Subcutaneous abdominal adipose tissue (tissue), 5 donors: ENCODE measurements at regions not wholly inside any gene's neighbourhood (a gene's known extent, or its start where the extent isn't known, plus 50 kb on each side); places are given as distances from the start of the nearest gene placed in this dataset.

ENCODE experiments used
- H3K27ac ChIP-seq: one replicate; pipeline ENCODE4 v1.7.0; 2013; ENCODE audit warnings: low read depth, mild to moderate bottlenecking, inconsistent platforms, low read length, moderate library complexity
- H3K27me3 ChIP-seq, 5 donors: one replicate each; pipeline ENCODE4 v1.7.0; 2013; ENCODE audit warnings: low read length in 5 of 5, inconsistent platforms in 1 of 5; ENCODE audit not compliant: control insufficient read depth in 5 of 5, insufficient read depth in 4 of 5
- H3K36me3 ChIP-seq, 5 donors: one replicate each; pipeline ENCODE4 v1.7.0; 2013; ENCODE audit warnings: low read length in 5 of 5; ENCODE audit not compliant: control insufficient read depth in 5 of 5, insufficient read depth in 5 of 5
- H3K4me1 ChIP-seq, 5 donors: one replicate each; pipeline ENCODE4 v1.7.0; 2013; ENCODE audit warnings: low read length in 5 of 5, mild to moderate bottlenecking in 3 of 5, moderate library complexity in 1 of 5; ENCODE audit not compliant: control insufficient read depth in 5 of 5, insufficient read depth in 5 of 5
- H3K4me3 ChIP-seq, 5 donors: one replicate each; pipeline ENCODE4 v1.7.0; 2013; ENCODE audit warnings: low read length in 5 of 5, low read depth in 1 of 5
- H3K9ac ChIP-seq, 5 donors: one replicate each; pipeline ENCODE4 v1.7.0; 2013; ENCODE audit warnings: low read length in 5 of 5, mild to moderate bottlenecking in 4 of 5, moderate library complexity in 3 of 5
- H3K9me3 ChIP-seq, 5 donors: one replicate each; pipeline ENCODE4 v1.7.0; 2013; ENCODE audit warnings: low read length in 5 of 5; ENCODE audit not compliant: control insufficient read depth in 5 of 5
- donor health status: healthy.
- donor health status: healthy.
- donor health status: healthy.
- donor health status: healthy.
- donor health status: healthy.

GRCh38 chr3:106333911-106334618 is 465.3 kb upstream of the CBLB start:
- Histone ChIP-seq H3K9me3 (no peaks in the 10 kb centered on the region), H3K36me3 (no peaks in the 10 kb centered on the region), H3K27ac (no peak overlapping the region), H3K4me1 (peaks cover 0 to 4% (median 0%) of the 10 kb centered on the region in 5 donors), H3K9ac (no peak overlapping the region), H3K4me3 (no peak overlapping the region), H3K27me3 (no peaks in the 10 kb centered on the region)

DNA sequence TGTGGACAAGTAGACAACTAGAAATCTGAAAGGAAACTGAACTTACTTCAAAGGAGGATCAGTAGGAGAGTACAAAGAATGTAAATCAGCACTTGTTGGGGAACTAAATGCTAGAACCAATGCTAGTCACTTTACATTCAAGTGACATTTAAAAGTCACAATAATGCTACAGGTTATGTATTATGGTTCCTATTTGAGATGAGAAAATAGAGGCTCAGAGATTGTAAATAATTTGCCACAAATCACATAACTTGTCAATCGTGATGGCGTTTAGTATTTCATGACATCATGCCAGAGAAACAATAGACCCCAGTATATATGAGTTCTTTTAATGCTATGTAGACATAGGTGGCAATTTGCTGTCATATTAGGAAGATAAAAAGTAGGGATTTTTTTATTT is 467.8 kb upstream of the CBLB start:
- no peak overlapping the region for H3K9ac ChIP-seq
- no peaks in the 10 kb centered on the region for H3K27me3 ChIP-seq
- H3K4me3 ChIP-seq = no peak overlapping the region
- H3K36me3 ChIP-seq = no peaks in the 10 kb centered on the region
- H3K9me3 ChIP-seq = no peaks in the 10 kb centered on the region
- peaks cover 0 to 5% (median 0%) of the 10 kb centered on the region in 5 donors for H3K4me1 ChIP-seq
- H3K27ac ChIP-seq = no peak overlapping the region

GRCh38 chr3:106337116-106337515 is 468.3 kb upstream of the CBLB start:
- Histone ChIP-seq H3K36me3 (no peaks in the 10 kb centered on the region), H3K27me3 (no peaks in the 10 kb centered on the region), H3K4me3 (no peak overlapping the region), H3K9ac (no peak overlapping the region), H3K27ac (no peak overlapping the region), H3K9me3 (no peaks in the 10 kb centered on the region), H3K4me1 (peaks cover 0 to 7% (median 0%) of the 10 kb centered on the region in 5 donors)

GRCh38 chr3:106338582-106339214 is 469.9 kb upstream of the CBLB start:
- Histone ChIP-seq H3K27ac (no peak overlapping the region), H3K9me3 (no peaks in the 10 kb centered on the region), H3K4me1 (peaks cover 0 to 8% (median 0%) of the 10 kb centered on the region in 5 donors), H3K36me3 (no peaks in the 10 kb centered on the region), H3K4me3 (no peak overlapping the region), H3K27me3 (no peaks in the 10 kb centered on the region), H3K9ac (no peak overlapping the region)

- Histone ChIP-seq H3K27ac (no peak overlapping the region), H3K36me3 (no peaks in the 10 kb centered on the region), H3K4me1 (peaks cover 0 to 10% (median 0%) of the 10 kb centered on the region in 5 donors), H3K4me3 (no peak overlapping the region), H3K27me3 (no peaks in the 10 kb centered on the region), H3K9ac (no peak overlapping the region), H3K9me3 (no peaks in the 10 kb centered on the region)
Measured at GRCh38 chr3:106339551-106339950, 470.7 kb upstream of the CBLB start.

GRCh38 chr3:106341087-106341486 is 472.3 kb upstream of the CBLB start:
- Histone ChIP-seq H3K27me3 (no peaks in the 10 kb centered on the region), H3K9ac (peak overlapping the region in 1 of 5 donors; percentile 7), H3K27ac (no peak overlapping the region), H3K4me1 (peaks cover 0 to 22% (median 0%) of the 10 kb centered on the region in 5 donors), H3K36me3 (no peaks in the 10 kb centered on the region), H3K4me3 (peak overlapping the region in 3 of 5 donors; percentile 36 to 55 (median 49)), H3K9me3 (no peaks in the 10 kb centered on the region)

GRCh38 chr3:106341586-106342162 is 472.9 kb upstream of the CBLB start:
- peaks cover 0 to 22% (median 0%) of the 10 kb centered on the region in 5 donors for H3K4me1 ChIP-seq
- H3K9me3 ChIP-seq = no peaks in the 10 kb centered on the region
- no peak overlapping the region for H3K27ac ChIP-seq
- H3K4me3 ChIP-seq = peak overlapping the region in 1 of 5 donors; percentile 55
- no peaks in the 10 kb centered on the region for H3K27me3 ChIP-seq
- H3K36me3 ChIP-seq = no peaks in the 10 kb centered on the region
- H3K9ac ChIP-seq = peak overlapping the region in 1 of 5 donors; percentile 7

GRCh38 chr3:106342386-106342785 is 473.6 kb upstream of the CBLB start:
- Histone ChIP-seq H3K27me3 (no peaks in the 10 kb centered on the region), H3K4me1 (peaks cover 0 to 22% (median 0%) of the 10 kb centered on the region in 5 donors), H3K36me3 (no peaks in the 10 kb centered on the region), H3K9me3 (no peaks in the 10 kb centered on the region), H3K9ac (no peak overlapping the region), H3K4me3 (no peak overlapping the region), H3K27ac (no peak overlapping the region)

DNA sequence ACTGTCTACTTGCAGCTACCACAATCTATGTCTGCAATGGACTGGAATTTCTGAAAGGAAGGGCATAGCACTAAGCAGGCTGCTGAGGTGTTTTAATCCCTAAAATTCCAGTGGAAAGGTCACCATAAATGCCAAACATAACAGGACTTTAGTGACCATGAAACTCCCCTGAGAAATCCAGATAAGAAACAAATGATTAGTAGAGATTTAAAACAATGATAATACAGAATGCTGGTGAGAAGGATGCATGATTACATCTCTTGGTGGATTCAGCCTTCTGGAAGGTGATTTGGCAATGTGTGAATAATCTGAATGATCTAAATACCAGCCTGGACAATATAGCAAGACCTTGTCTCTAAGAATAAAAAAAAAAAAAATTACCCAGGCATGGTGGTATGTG is 475.0 kb upstream of the CBLB start:
- H3K27ac ChIP-seq = no peak overlapping the region
- H3K9ac ChIP-seq = no peak overlapping the region
- no peak overlapping the region for H3K4me3 ChIP-seq
- peaks cover 0 to 22% (median 0%) of the 10 kb centered on the region in 5 donors for H3K4me1 ChIP-seq
- H3K27me3 ChIP-seq = no peaks in the 10 kb centered on the region
- H3K36me3 ChIP-seq = no peaks in the 10 kb centered on the region
- no peaks in the 10 kb centered on the region for H3K9me3 ChIP-seq

- peak overlapping the region; percentile 69 for H3K27ac ChIP-seq
- H3K4me1 ChIP-seq = peaks cover 0 to 22% (median 0%) of the 10 kb centered on the region in 5 donors
- no peaks in the 10 kb centered on the region for H3K36me3 ChIP-seq
- no peaks in the 10 kb centered on the region for H3K9me3 ChIP-seq
- no peaks in the 10 kb centered on the region for H3K27me3 ChIP-seq
- H3K9ac ChIP-seq = no peak overlapping the region
- peak overlapping the region in 1 of 5 donors; percentile 5 for H3K4me3 ChIP-seq
Measured at GRCh38 chr3:106345353-106346027, 476.7 kb upstream of the CBLB start.
